SK-N-SH treated with all-trans-retinoic acid at 6 μM for 48 hours (cell line): ENCODE measurements at regions not wholly inside any gene's neighbourhood (a gene's known extent, or its start where the extent isn't known, plus 50 kb on each side); places are given as distances from the start of the nearest gene placed in this dataset.

Experiments
- ARNTL ChIP-seq: fragments of 450-650 bp; formaldehyde crosslinking; IDR thresholded peaks from 2 replicates; pipeline ENCODE4 v1.5.0; 2020; ENCODE audit warnings: low read depth, mild to moderate bottlenecking, moderate library complexity, borderline replicate concordance
- CREB5 ChIP-seq: fragments of 250-450 bp; sonication (Bioruptor Pico); IDR thresholded peaks from 2 replicates; pipeline ENCODE4 v1.5.1; 2020; ENCODE audit warnings: low read depth, mild to moderate bottlenecking, moderate library complexity
- ESRRG ChIP-seq: fragments of 250-450 bp; sonication (Bioruptor Pico); IDR thresholded peaks from 2 replicates; pipeline ENCODE4 v1.6.1; 2021; ENCODE audit warnings: mild to moderate bottlenecking
- PATZ1 ChIP-seq: fragments of 250-450 bp; sonication (Bioruptor Pico); IDR thresholded peaks from 2 replicates; pipeline ENCODE4 v1.8.0; 2020; ENCODE audit warnings: mild to moderate bottlenecking, moderate library complexity, borderline replicate concordance
- RARB ChIP-seq: fragments of 250-450 bp; sonication (Bioruptor Pico); IDR thresholded peaks from 2 replicates; pipeline ENCODE4 v1.8.0; 2021; ENCODE audit warnings: mild to moderate bottlenecking, moderate library complexity
- ZFP3 ChIP-seq: fragments of 250-450 bp; sonication (Bioruptor Pico); IDR thresholded peaks from 2 replicates; pipeline ENCODE4 v1.5.0; 2020; ENCODE audit warnings: mild to moderate bottlenecking, moderate library complexity
- ZNF70 ChIP-seq: fragments of 450-650 bp; formaldehyde crosslinking; IDR thresholded peaks from 2 replicates; pipeline ENCODE4 v1.5.0; 2020; ENCODE audit warnings: mild to moderate bottlenecking, moderate library complexity
- ZNF8 ChIP-seq: fragments of 450-650 bp; formaldehyde crosslinking; IDR thresholded peaks from 2 replicates; pipeline ENCODE4 v1.5.0; 2020; ENCODE audit warnings: mild to moderate bottlenecking, moderate library complexity

GRCh38 chr7:114297121-114297520, 117.5 kb upstream of the FOXP2 start:
- no peak for TF ChIP-seq ZFP3 (CRISPR knock-in tag)
- TF ChIP-seq ESRRG (CRISPR knock-in tag) = no peak
- no peak for TF ChIP-seq RARB (CRISPR knock-in tag)
- TF ChIP-seq PATZ1 (CRISPR knock-in tag) = no peak
- TF ChIP-seq ARNTL = no peak
- TF ChIP-seq ZNF8 (CRISPR knock-in tag) = no peak
- no peak for TF ChIP-seq ZNF70 (CRISPR knock-in tag)
- TF ChIP-seq CREB5 (CRISPR knock-in tag) = no peak
